ENCODE measurements at regions not wholly inside any gene's neighbourhood (a gene's known extent, or its start where the extent isn't known, plus 50 kb on each side); places are given as distances from the start of the nearest gene placed in this dataset.

- H3K27ac ChIP-seq (ENCODE audit: low read depth, low read length) = no peak overlapping the region
- H3K9me3 ChIP-seq (ENCODE audit: control insufficient read depth in 1 of 2, low read length in 2 of 2) = no peaks in the 10 kb centered on the region
- no peaks in the 10 kb centered on the region for H3K27me3 ChIP-seq (ENCODE audit: control insufficient read depth in 1 of 2, insufficient read depth in 2 of 2, low read length in 2 of 2)
- H3K4me3 ChIP-seq (ENCODE audit: low read depth in 1 of 2, low read length in 2 of 2) = no peak overlapping the region
- H3K4me1 ChIP-seq (ENCODE audit: control insufficient read depth in 1 of 2, insufficient read depth in 2 of 2, low read length in 2 of 2) = no peaks in the 10 kb centered on the region
- no peak overlapping the region for H3K9ac ChIP-seq (ENCODE audit: low read depth in 1 of 2, low read length in 2 of 2)
- H3K36me3 ChIP-seq (ENCODE audit: control insufficient read depth in 1 of 2, insufficient read depth in 2 of 2, low read length in 2 of 2) = no peaks in the 10 kb centered on the region
Observed at GRCh38 chr1:38451541-38451993, 405.0 kb upstream of the POU3F1 start.

GRCh38 chr1:38448893-38449292, 402.3 kb upstream of the POU3F1 start:
- H3K4me3 ChIP-seq (ENCODE audit: low read depth in 1 of 2, low read length in 2 of 2) = no peak overlapping the region
- H3K9ac ChIP-seq (ENCODE audit: low read depth in 1 of 2, low read length in 2 of 2) = no peak overlapping the region
- H3K27ac ChIP-seq (ENCODE audit: low read depth, low read length) = no peak overlapping the region
- no peaks in the 10 kb centered on the region for H3K9me3 ChIP-seq (ENCODE audit: control insufficient read depth in 1 of 2, low read length in 2 of 2)
- H3K4me1 ChIP-seq (ENCODE audit: control insufficient read depth in 1 of 2, insufficient read depth in 2 of 2, low read length in 2 of 2) = no peaks in the 10 kb centered on the region
- H3K36me3 ChIP-seq (ENCODE audit: control insufficient read depth in 1 of 2, insufficient read depth in 2 of 2, low read length in 2 of 2) = no peaks in the 10 kb centered on the region
- peaks cover 3 to 13% of the 10 kb centered on the region in 2 donors for H3K27me3 ChIP-seq (ENCODE audit: control insufficient read depth in 1 of 2, insufficient read depth in 2 of 2, low read length in 2 of 2)

- Histone ChIP-seq H3K36me3 (ENCODE audit: control insufficient read depth in 1 of 2, insufficient read depth in 2 of 2, low read length in 2 of 2) (no peaks in the 10 kb centered on the region), H3K9ac (ENCODE audit: low read depth in 1 of 2, low read length in 2 of 2) (no peak overlapping the region), H3K4me1 (ENCODE audit: control insufficient read depth in 1 of 2, insufficient read depth in 2 of 2, low read length in 2 of 2) (no peaks in the 10 kb centered on the region), H3K9me3 (ENCODE audit: control insufficient read depth in 1 of 2, low read length in 2 of 2) (no peaks in the 10 kb centered on the region), H3K27ac (ENCODE audit: low read depth, low read length) (no peak overlapping the region), H3K27me3 (ENCODE audit: control insufficient read depth in 1 of 2, insufficient read depth in 2 of 2, low read length in 2 of 2) (peaks cover 4 to 13% of the 10 kb centered on the region in 2 donors), H3K4me3 (ENCODE audit: low read depth in 1 of 2, low read length in 2 of 2) (no peak overlapping the region)
Observed at GRCh38 chr1:38446936-38447335, 400.3 kb upstream of the POU3F1 start.

- H3K9ac ChIP-seq (ENCODE audit: low read depth in 1 of 2, low read length in 2 of 2) = no peak overlapping the region
- H3K27me3 ChIP-seq (ENCODE audit: control insufficient read depth in 1 of 2, insufficient read depth in 2 of 2, low read length in 2 of 2) = peaks cover 13% of the 10 kb centered on the region in 2 donors
- H3K36me3 ChIP-seq (ENCODE audit: control insufficient read depth in 1 of 2, insufficient read depth in 2 of 2, low read length in 2 of 2) = no peaks in the 10 kb centered on the region
- peaks cover 0 to 6% of the 10 kb centered on the region in 2 donors for H3K9me3 ChIP-seq (ENCODE audit: control insufficient read depth in 1 of 2, low read length in 2 of 2)
- H3K4me3 ChIP-seq (ENCODE audit: low read depth in 1 of 2, low read length in 2 of 2) = no peak overlapping the region
- no peak overlapping the region for H3K27ac ChIP-seq (ENCODE audit: low read depth, low read length)
- H3K4me1 ChIP-seq (ENCODE audit: control insufficient read depth in 1 of 2, insufficient read depth in 2 of 2, low read length in 2 of 2) = no peaks in the 10 kb centered on the region
Observed at GRCh38 chr1:38444770-38445442, 398.3 kb upstream of the POU3F1 start.

- Histone ChIP-seq H3K36me3 (ENCODE audit: control insufficient read depth in 1 of 2, insufficient read depth in 2 of 2, low read length in 2 of 2) (no peaks in the 10 kb centered on the region), H3K9ac (ENCODE audit: low read depth in 1 of 2, low read length in 2 of 2) (no peak overlapping the region), H3K4me3 (ENCODE audit: low read depth in 1 of 2, low read length in 2 of 2) (no peak overlapping the region), H3K9me3 (ENCODE audit: control insufficient read depth in 1 of 2, low read length in 2 of 2) (peaks cover 0 to 6% of the 10 kb centered on the region in 2 donors), H3K27me3 (ENCODE audit: control insufficient read depth in 1 of 2, insufficient read depth in 2 of 2, low read length in 2 of 2) (peaks cover 13% of the 10 kb centered on the region in 2 donors), H3K4me1 (ENCODE audit: control insufficient read depth in 1 of 2, insufficient read depth in 2 of 2, low read length in 2 of 2) (no peaks in the 10 kb centered on the region), H3K27ac (ENCODE audit: low read depth, low read length) (no peak overlapping the region)
Observed at GRCh38 chr1:38444311-38444710, 397.7 kb upstream of the POU3F1 start.

GRCh38 chr1:38440402-38440801, 393.8 kb upstream of the POU3F1 start:
- Histone ChIP-seq H3K9ac (ENCODE audit: low read depth in 1 of 2, low read length in 2 of 2) (no peak overlapping the region), H3K36me3 (ENCODE audit: control insufficient read depth in 1 of 2, insufficient read depth in 2 of 2, low read length in 2 of 2) (no peaks in the 10 kb centered on the region), H3K27me3 (ENCODE audit: control insufficient read depth in 1 of 2, insufficient read depth in 2 of 2, low read length in 2 of 2) (peaks cover 6 to 15% of the 10 kb centered on the region in 2 donors), H3K27ac (ENCODE audit: low read depth, low read length) (no peak overlapping the region), H3K4me1 (ENCODE audit: control insufficient read depth in 1 of 2, insufficient read depth in 2 of 2, low read length in 2 of 2) (no peaks in the 10 kb centered on the region), H3K9me3 (ENCODE audit: control insufficient read depth in 1 of 2, low read length in 2 of 2) (peaks cover 0 to 6% of the 10 kb centered on the region in 2 donors), H3K4me3 (ENCODE audit: low read depth in 1 of 2, low read length in 2 of 2) (no peak overlapping the region)

GRCh38 chr1:38436749-38437148, 390.2 kb upstream of the POU3F1 start:
- Histone ChIP-seq H3K9ac (ENCODE audit: low read depth in 1 of 2, low read length in 2 of 2) (no peak overlapping the region), H3K36me3 (ENCODE audit: control insufficient read depth in 1 of 2, insufficient read depth in 2 of 2, low read length in 2 of 2) (no peaks in the 10 kb centered on the region), H3K27me3 (ENCODE audit: control insufficient read depth in 1 of 2, insufficient read depth in 2 of 2, low read length in 2 of 2) (peaks cover 5 to 14% of the 10 kb centered on the region in 2 donors), H3K4me1 (ENCODE audit: control insufficient read depth in 1 of 2, insufficient read depth in 2 of 2, low read length in 2 of 2) (no peaks in the 10 kb centered on the region), H3K27ac (ENCODE audit: low read depth, low read length) (no peak overlapping the region), H3K4me3 (ENCODE audit: low read depth in 1 of 2, low read length in 2 of 2) (no peak overlapping the region), H3K9me3 (ENCODE audit: control insufficient read depth in 1 of 2, low read length in 2 of 2) (peaks cover 0 to 6% of the 10 kb centered on the region in 2 donors)

GRCh38 chr1:38436006-38436405, 389.4 kb upstream of the POU3F1 start:
- no peak overlapping the region for H3K27ac ChIP-seq (ENCODE audit: low read depth, low read length)
- no peak overlapping the region for H3K9ac ChIP-seq (ENCODE audit: low read depth in 1 of 2, low read length in 2 of 2)
- H3K27me3 ChIP-seq (ENCODE audit: control insufficient read depth in 1 of 2, insufficient read depth in 2 of 2, low read length in 2 of 2) = peaks cover 5 to 6% of the 10 kb centered on the region in 2 donors
- no peaks in the 10 kb centered on the region for H3K4me1 ChIP-seq (ENCODE audit: control insufficient read depth in 1 of 2, insufficient read depth in 2 of 2, low read length in 2 of 2)
- H3K9me3 ChIP-seq (ENCODE audit: control insufficient read depth in 1 of 2, low read length in 2 of 2) = peaks cover 0 to 6% of the 10 kb centered on the region in 2 donors
- no peak overlapping the region for H3K4me3 ChIP-seq (ENCODE audit: low read depth in 1 of 2, low read length in 2 of 2)
- H3K36me3 ChIP-seq (ENCODE audit: control insufficient read depth in 1 of 2, insufficient read depth in 2 of 2, low read length in 2 of 2) = no peaks in the 10 kb centered on the region

- no peaks in the 10 kb centered on the region for H3K36me3 ChIP-seq (ENCODE audit: control insufficient read depth in 1 of 2, insufficient read depth in 2 of 2, low read length in 2 of 2)
- no peak overlapping the region for H3K9ac ChIP-seq (ENCODE audit: low read depth in 1 of 2, low read length in 2 of 2)
- no peak overlapping the region for H3K27ac ChIP-seq (ENCODE audit: low read depth, low read length)
- no peaks in the 10 kb centered on the region for H3K4me1 ChIP-seq (ENCODE audit: control insufficient read depth in 1 of 2, insufficient read depth in 2 of 2, low read length in 2 of 2)
- no peaks in the 10 kb centered on the region for H3K9me3 ChIP-seq (ENCODE audit: control insufficient read depth in 1 of 2, low read length in 2 of 2)
- no peak overlapping the region for H3K4me3 ChIP-seq (ENCODE audit: low read depth in 1 of 2, low read length in 2 of 2)
- H3K27me3 ChIP-seq (ENCODE audit: control insufficient read depth in 1 of 2, insufficient read depth in 2 of 2, low read length in 2 of 2) = peaks cover 5 to 6% of the 10 kb centered on the region in 2 donors
Observed at GRCh38 chr1:38433084-38433722, 386.6 kb upstream of the POU3F1 start.

GRCh38 chr1:38431535-38432376, 385.2 kb upstream of the POU3F1 start:
- Histone ChIP-seq H3K4me3 (ENCODE audit: low read depth in 1 of 2, low read length in 2 of 2) (no peak overlapping the region), H3K27me3 (ENCODE audit: control insufficient read depth in 1 of 2, insufficient read depth in 2 of 2, low read length in 2 of 2) (peaks cover 5 to 6% of the 10 kb centered on the region in 2 donors), H3K4me1 (ENCODE audit: control insufficient read depth in 1 of 2, insufficient read depth in 2 of 2, low read length in 2 of 2) (no peaks in the 10 kb centered on the region), H3K36me3 (ENCODE audit: control insufficient read depth in 1 of 2, insufficient read depth in 2 of 2, low read length in 2 of 2) (no peaks in the 10 kb centered on the region), H3K27ac (ENCODE audit: low read depth, low read length) (no peak overlapping the region), H3K9me3 (ENCODE audit: control insufficient read depth in 1 of 2, low read length in 2 of 2) (no peaks in the 10 kb centered on the region), H3K9ac (ENCODE audit: low read depth in 1 of 2, low read length in 2 of 2) (no peak overlapping the region)
